IMR-90 (cell line): ENCODE measurements at regions not wholly inside any gene's neighbourhood (a gene's known extent, or its start where the extent isn't known, plus 50 kb on each side); places are given as distances from the start of the nearest gene placed in this dataset.
"Not testable (repeated sequence)": the region's sequence is repeated elsewhere in the genome, so short reads cannot be mapped to it uniquely, and the experiment has no call there.

ENCODE experiments used
- ATAC-seq: fragments of 200-7000 bp; cut with Tn5 transposase; 2 replicates; pipeline ENCODE4 v1.9.1; 2020; ENCODE audit warnings: low read depth, mild to moderate bottlenecking, moderate library complexity
- BruUV-seq: library from RNA; stranded (reverse); fragments of 400-500 nt; replicated peaks from 2 replicates; lab custom pipeline; 2021; lab: Mats Ljungman, UMichigan
- CTCF ChIA-PET: fragments of 300-600 bp; formaldehyde crosslinking; extraction: SDS; loops from one replicate; lab custom pipeline; 2021; ENCODE audit warnings: antibody characterized with exemption; lab: Yijun Ruan, JAX
- POLR2A ChIA-PET: fragments of 300-600 bp; sonication (Branson Sonifier 250); formaldehyde crosslinking; loops from one replicate; lab custom pipeline; 2022; ENCODE audit warnings: antibody characterized with exemption; ENCODE audit not compliant: unreplicated experiment; lab: Charles Lee
- DNase-seq: peaks from one replicate; pipeline ENCODE4 v3.0.0; 2013
- H2AFZ ChIP-seq: replicated peaks from 2 replicates; pipeline ENCODE3; 2013; ENCODE audit warnings: low read length, mild to moderate bottlenecking; ENCODE audit not compliant: poor library complexity
- H2AK5ac ChIP-seq: 2 replicates; pipeline ENCODE4 v1.6.1; 2013; ENCODE audit warnings: low read depth, low read length, inconsistent platforms
- H2AK9ac ChIP-seq: replicated peaks from 2 replicates; pipeline ENCODE3; 2013; ENCODE audit warnings: mild to moderate bottlenecking, low read depth, low read length, moderate library complexity; ENCODE audit not compliant: poor library complexity
- H2BK120ac ChIP-seq: 2 replicates; pipeline ENCODE4 v1.6.1; 2013; ENCODE audit warnings: low read depth, low read length, inconsistent platforms
- H2BK15ac ChIP-seq: 3 replicates; pipeline ENCODE4 v1.6.1; 2013; ENCODE audit warnings: low read depth, low read length, inconsistent platforms
- H2BK20ac ChIP-seq: 2 replicates; pipeline ENCODE4 v1.6.1; 2013; ENCODE audit warnings: low read depth, mild to moderate bottlenecking, inconsistent platforms, low read length, moderate library complexity
- H2BK5ac ChIP-seq: 2 replicates; pipeline ENCODE4 v1.6.1; 2013; ENCODE audit warnings: mild to moderate bottlenecking, low read depth, low read length, inconsistent platforms; ENCODE audit not compliant: poor library complexity, severe bottlenecking
- H3K14ac ChIP-seq: replicated peaks from 2 replicates; pipeline ENCODE4 v1.6.1; 2013; ENCODE audit warnings: low read depth, low read length, inconsistent platforms
- H3K18ac ChIP-seq: 2 replicates; pipeline ENCODE4 v1.6.1; 2013; ENCODE audit warnings: low read depth, low read length, control low read depth
- H3K23ac ChIP-seq: 2 replicates; pipeline ENCODE4 v1.6.1; 2013; ENCODE audit warnings: low read depth, low read length, inconsistent platforms
- H3K27ac ChIP-seq: 2 replicates; pipeline ENCODE4 v1.5.1; 2013; ENCODE audit warnings: mild to moderate bottlenecking, control low read depth, low read length; ENCODE audit not compliant: insufficient read depth
- H3K27me3 ChIP-seq: 2 replicates; pipeline ENCODE4 v1.6.1; 2013; ENCODE audit warnings: low read length; ENCODE audit not compliant: control insufficient read depth, insufficient read depth
- H3K36me3 ChIP-seq: 2 replicates; pipeline ENCODE4 v1.6.1; 2013; ENCODE audit warnings: low read length, mixed read lengths; ENCODE audit not compliant: control insufficient read depth, insufficient read depth
- H3K4ac ChIP-seq: 2 replicates; pipeline ENCODE4 v1.6.1; 2013; ENCODE audit warnings: low read depth, low read length, inconsistent platforms
- H3K4me1 ChIP-seq: 2 replicates; pipeline ENCODE4 v1.6.1; 2013; ENCODE audit warnings: low read length, mixed read lengths; ENCODE audit not compliant: control insufficient read depth, insufficient read depth
- H3K4me2 ChIP-seq: 2 replicates; pipeline ENCODE4 v1.6.1; 2013; ENCODE audit warnings: low read depth, mild to moderate bottlenecking, control low read depth, low read length, moderate library complexity
- H3K4me3 ChIP-seq: 2 replicates; pipeline ENCODE4 v1.5.1; 2013; ENCODE audit warnings: low read depth, mild to moderate bottlenecking, control low read depth, low read length, moderate library complexity; ENCODE audit not compliant: insufficient read depth
- H3K56ac ChIP-seq: 2 replicates; pipeline ENCODE4 v1.6.1; 2013; ENCODE audit warnings: low read length, inconsistent platforms; ENCODE audit not compliant: insufficient read depth; ENCODE audit errors: extremely low read depth
- H3K79me1 ChIP-seq, 2 experiments: 2 replicates each; pipeline ENCODE4 v1.6.1; 2013; ENCODE audit warnings: low read length in 2 of 2, inconsistent platforms in 1 of 2, low read depth in 1 of 2
- H3K9ac ChIP-seq: 2 replicates; pipeline ENCODE4 v1.6.1; 2013; ENCODE audit warnings: low read depth, low read length, control low read depth
- H3K9me1 ChIP-seq: 2 replicates; pipeline ENCODE4 v1.6.1; 2013; ENCODE audit warnings: low read length, inconsistent platforms; ENCODE audit not compliant: insufficient read depth
- H3K9me3 ChIP-seq: 2 replicates; pipeline ENCODE4 v1.6.1; 2013; ENCODE audit warnings: low read length; ENCODE audit not compliant: control insufficient read depth, insufficient read depth
- H4K20me1 ChIP-seq: 2 replicates; pipeline ENCODE4 v1.6.1; 2013; ENCODE audit warnings: low read length, inconsistent platforms; ENCODE audit not compliant: insufficient read depth
- H4K5ac ChIP-seq: 2 replicates; pipeline ENCODE4 v1.6.1; 2013; ENCODE audit warnings: mild to moderate bottlenecking, low read depth, low read length, control low read depth
- H4K8ac ChIP-seq, 2 experiments: 2 replicates each; pipeline ENCODE4 v1.6.1; 2013; ENCODE audit warnings: low read depth in 2 of 2, low read length in 2 of 2, control low read depth in 1 of 2, inconsistent platforms in 1 of 2
- H4K91ac ChIP-seq: 2 replicates; pipeline ENCODE4 v1.6.1; 2013; ENCODE audit warnings: low read depth, low read length, inconsistent platforms; ENCODE audit not compliant: insufficient read depth
- BHLHE40 ChIP-seq: fragments of 150-350 bp; IDR thresholded peaks from 2 replicates; pipeline ENCODE4 v1.6.1; 2016; ENCODE audit warnings: mild to moderate bottlenecking, low read depth, low read length
- CEBPB ChIP-seq: IDR thresholded peaks from 2 replicates; pipeline ENCODE4 v1.6.1; 2012; ENCODE audit warnings: low read depth, low read length, improper control_type of control experiment
- MAZ ChIP-seq: IDR thresholded peaks from 2 replicates; pipeline ENCODE4 v1.6.1; 2012; ENCODE audit warnings: low read depth, mild to moderate bottlenecking, low read length, improper control_type of control experiment, moderate library complexity, borderline replicate concordance
- NFE2L2 ChIP-seq: fragments of 150-350 bp; IDR thresholded peaks from 2 replicates; pipeline ENCODE4 v1.6.1; 2016; ENCODE audit warnings: low read depth, mild to moderate bottlenecking, low read length
- RAD21 ChIP-seq: IDR thresholded peaks from 2 replicates; pipeline ENCODE4 v1.6.1; 2012; ENCODE audit warnings: low read length, improper control_type of control experiment
- RCOR1 ChIP-seq: IDR thresholded peaks from 2 replicates; pipeline ENCODE4 v1.6.1; 2012; ENCODE audit warnings: mild to moderate bottlenecking, low read length, improper control_type of control experiment; ENCODE audit not compliant: insufficient replicate concordance
- USF2 ChIP-seq: fragments of 150-350 bp; IDR thresholded peaks from 2 replicates; pipeline ENCODE4 v1.6.1; 2017; ENCODE audit warnings: mild to moderate bottlenecking, antibody characterized with exemption, low read length, low read depth
- WGBS, 2 experiments: methylation state at CpG; one replicate each; pipeline versions ENCODE4 v1.1.5 to v1.1.7; 2013; ENCODE audit warnings: missing lambda C conversion rate in 2 of 2; ENCODE audit not compliant: insufficient read length in 1 of 2; ENCODE audit errors: extremely low coverage in 2 of 2; 5-methylcytosine and 5-hydroxymethylcytosine counted together
- dilution Hi-C: fragments of 300-500 bp; cut with HindIII; formaldehyde crosslinking; loops from one replicate; pipeline ENCODE4 v1.14.3; 2018; ENCODE audit warnings: low sequenced_read_pairs; ENCODE audit not compliant: unreplicated experiment
- in situ Hi-C: fragments of 300-500 bp; cut with MboI; formaldehyde crosslinking; loops from 3 replicates; pipeline ENCODE4 v1.14.3; 2019; ENCODE audit warnings: low sequenced_read_pairs, inconsistent platforms, mixed read lengths
- intact Hi-C: fragments of 100-400 bp; cut with micrococcal nuclease; formaldehyde crosslinking; loops from 2 replicates; pipeline ENCODE4 v1.10.0; 2022

- Histone ChIP-seq H3K18ac (no peak overlapping the region), H4K91ac (no peak overlapping the region), H3K4me3 (no peak overlapping the region), H3K36me3 (no peaks in the 10 kb centered on the region), H3K4me2 (no peak overlapping the region), H4K20me1 (no peaks in the 10 kb centered on the region), H3K23ac (no peak overlapping the region), H3K9me3 (peaks cover 46% of the 10 kb centered on the region), H3K4ac (no peak overlapping the region), H3K14ac (no peak overlapping the region), H3K27me3 (no peaks in the 10 kb centered on the region), H4K5ac (no peak overlapping the region), H3K27ac (no peak overlapping the region), H2BK20ac (no peak overlapping the region), H2AK9ac (no peak overlapping the region), H2BK120ac (no peak overlapping the region), H2AFZ (no peak overlapping the region), H2AK5ac (no peak overlapping the region), H3K79me1 (no peaks in the 10 kb centered on the region), H2BK15ac (no peak overlapping the region), H3K9ac (no peak overlapping the region), H4K8ac (no peak overlapping the region), H3K9me1 (no peaks in the 10 kb centered on the region), H2BK5ac (no peak overlapping the region), H3K4me1 (no peaks in the 10 kb centered on the region), H3K56ac (no peak overlapping the region)
- ChIA-PET CTCF (no interaction called here), POLR2A (no interaction called here)
- intact Hi-C loops, result no loop called here
- DNase-seq (no peak), ATAC-seq (no peak)
- in situ Hi-C loops, result no loop called here
- BruUV-seq, result no TSS peak
- TF ChIP-seq NFE2L2 (no peak), BHLHE40 (no peak), USF2 (no peak), RAD21 (no peak), RCOR1 (no peak), CEBPB (no peak), MAZ (no peak)
- dilution Hi-C loops, result no loop called here
- WGBS, 2 experiments, result 79% methylated on average over 9 of the region's 16 CpGs; no CpG with 5 or more reads in 1 of the 2 experiments
Measured at GRCh38 chr18:78492813-78493371, 486.7 kb upstream of the SALL3 start.

- H3K18ac ChIP-seq, H3K4me3 ChIP-seq, H2AK5ac ChIP-seq, H4K91ac ChIP-seq, H2BK20ac ChIP-seq, H3K27ac ChIP-seq, H3K9me1 ChIP-seq, intact Hi-C loops, H3K9ac ChIP-seq, in situ Hi-C loops, POLR2A ChIA-PET, H2BK5ac ChIP-seq, H3K4ac ChIP-seq, H3K23ac ChIP-seq, H3K14ac ChIP-seq, H3K4me2 ChIP-seq, H3K4me1 ChIP-seq, H3K27me3 ChIP-seq, BruUV-seq, H3K56ac ChIP-seq, H2BK120ac ChIP-seq, CTCF ChIA-PET, H3K79me1 ChIP-seq, DNase-seq, H3K36me3 ChIP-seq, ATAC-seq, dilution Hi-C loops, H4K8ac ChIP-seq, H2AK9ac ChIP-seq, H4K20me1 ChIP-seq, H4K5ac ChIP-seq, H2AFZ ChIP-seq, H2BK15ac ChIP-seq: not testable (repeated sequence)
- WGBS, 2 experiments, result no CpG with 5 or more reads among the region's 5 CpGs
- peaks cover 50% of the 10 kb centered on the region for H3K9me3 ChIP-seq
Measured at GRCh38 chr18:78493490-78493889, 486.1 kb upstream of the SALL3 start.
